Uterus (tissue), 3 donors: ENCODE measurements at regions not wholly inside any gene's neighbourhood (a gene's known extent, or its start where the extent isn't known, plus 50 kb on each side); places are given as distances from the start of the nearest gene placed in this dataset.

Experiments
- DNase-seq, 2 donors: peaks; one replicate each; pipeline ENCODE4 v3.0.0-alpha.2; 2019 to 2020
- H3K27ac ChIP-seq, 2 donors: fragments of 200-600 bp; sonication (generic); 1 replicate in 1 of 2; 2 replicates in 1 of 2; pipeline ENCODE4 v1.5.1; 2016 to 2018
- H3K27me3 ChIP-seq, 2 donors: fragments of 200-600 bp; sonication (generic); one replicate each; pipeline ENCODE4 v1.5.1; 2018 to 2019; ENCODE audit warnings: control low read depth in 1 of 2
- H3K36me3 ChIP-seq, 2 donors: fragments of 200-600 bp; sonication (generic); one replicate each; pipeline ENCODE4 v1.5.1; 2019; ENCODE audit warnings: control low read depth in 1 of 2
- H3K4me1 ChIP-seq, 2 donors: fragments of 200-600 bp; sonication (generic); one replicate each; pipeline ENCODE4 v1.5.1; 2018 to 2019; ENCODE audit warnings: control low read depth in 1 of 2
- H3K4me3 ChIP-seq, 2 donors: fragments of 200-600 bp; sonication (generic); 1 replicate in 1 of 2; 2 replicates in 1 of 2; pipeline ENCODE4 v1.5.1; 2018 to 2019; ENCODE audit warnings: mild to moderate bottlenecking in 1 of 2
- H3K9me3 ChIP-seq, 2 donors: fragments of 200-600 bp; sonication (generic); one replicate each; pipeline ENCODE4 v1.5.1; 2019; ENCODE audit warnings: control low read depth in 1 of 2
- POLR2A ChIP-seq, 2 donors: fragments of 450-650 bp; IDR thresholded peaks; one replicate each; pipeline ENCODE4 v1.6.1; 2016; ENCODE audit warnings: antibody characterized with exemption in 2 of 2, mild to moderate bottlenecking in 1 of 2, moderate library complexity in 1 of 2
- intact Hi-C: fragments of 100-400 bp; cut with DNase I; formaldehyde crosslinking; loops from one replicate; pipeline ENCODE4 v1.15.1; 2023; ENCODE audit warnings: low total_unique reads
- TF ChIP-seq, protein P1 (sequence below), 4 experiments: fragments of 200-600 bp in 2 of 4; fragments of 450-650 bp in 2 of 4; sonication (generic) in 2 of 4; IDR thresholded peaks; one replicate each; pipeline ENCODE4 v1.5.1; 2016 to 2019; ENCODE audit warnings: antibody characterized with exemption in 4 of 4, mild to moderate bottlenecking in 2 of 4, moderate library complexity in 1 of 4
- donor health status: DM: yes; HTN: yes; CAD: no.

DNA sequence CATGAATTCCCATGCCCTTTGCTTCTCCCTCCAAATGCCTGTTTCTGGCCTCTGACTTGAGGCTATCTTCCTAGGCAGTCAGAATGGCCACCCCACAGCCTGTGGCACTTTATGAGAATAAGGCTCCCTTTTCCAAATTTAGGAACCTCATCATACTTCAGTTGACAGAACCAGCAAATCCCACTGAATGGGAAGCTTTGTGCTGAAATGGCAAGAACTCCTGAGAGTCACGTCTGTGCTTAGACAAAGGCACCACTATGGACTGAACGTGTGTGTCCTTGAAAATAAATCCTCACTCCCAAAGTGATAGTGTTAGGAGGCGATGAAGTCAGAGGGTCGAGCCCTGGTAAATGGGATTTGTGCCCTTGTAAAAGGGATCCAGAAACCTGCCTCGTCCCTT lies 559.9 kb upstream of the SOX11 start:
- Histone ChIP-seq H3K27ac (no peak overlapping the region), H3K4me3 (no peak overlapping the region), H3K36me3 (no peaks in the 10 kb centered on the region), H3K4me1 (no peaks in the 10 kb centered on the region), H3K27me3 (no peaks in the 10 kb centered on the region), H3K9me3 (no peaks in the 10 kb centered on the region)
- intact Hi-C loops = no loop called here
- no peak for TF ChIP-seq POLR2A (IDR thresholded peaks at IDR 0.05)
- TF ChIP-seq, protein P1, sequence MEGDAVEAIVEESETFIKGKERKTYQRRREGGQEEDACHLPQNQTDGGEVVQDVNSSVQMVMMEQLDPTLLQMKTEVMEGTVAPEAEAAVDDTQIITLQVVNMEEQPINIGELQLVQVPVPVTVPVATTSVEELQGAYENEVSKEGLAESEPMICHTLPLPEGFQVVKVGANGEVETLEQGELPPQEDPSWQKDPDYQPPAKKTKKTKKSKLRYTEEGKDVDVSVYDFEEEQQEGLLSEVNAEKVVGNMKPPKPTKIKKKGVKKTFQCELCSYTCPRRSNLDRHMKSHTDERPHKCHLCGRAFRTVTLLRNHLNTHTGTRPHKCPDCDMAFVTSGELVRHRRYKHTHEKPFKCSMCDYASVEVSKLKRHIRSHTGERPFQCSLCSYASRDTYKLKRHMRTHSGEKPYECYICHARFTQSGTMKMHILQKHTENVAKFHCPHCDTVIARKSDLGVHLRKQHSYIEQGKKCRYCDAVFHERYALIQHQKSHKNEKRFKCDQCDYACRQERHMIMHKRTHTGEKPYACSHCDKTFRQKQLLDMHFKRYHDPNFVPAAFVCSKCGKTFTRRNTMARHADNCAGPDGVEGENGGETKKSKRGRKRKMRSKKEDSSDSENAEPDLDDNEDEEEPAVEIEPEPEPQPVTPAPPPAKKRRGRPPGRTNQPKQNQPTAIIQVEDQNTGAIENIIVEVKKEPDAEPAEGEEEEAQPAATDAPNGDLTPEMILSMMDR (IDR thresholded peaks at IDR 0.05) = no peak
- DNase-seq = no peak

DNA sequence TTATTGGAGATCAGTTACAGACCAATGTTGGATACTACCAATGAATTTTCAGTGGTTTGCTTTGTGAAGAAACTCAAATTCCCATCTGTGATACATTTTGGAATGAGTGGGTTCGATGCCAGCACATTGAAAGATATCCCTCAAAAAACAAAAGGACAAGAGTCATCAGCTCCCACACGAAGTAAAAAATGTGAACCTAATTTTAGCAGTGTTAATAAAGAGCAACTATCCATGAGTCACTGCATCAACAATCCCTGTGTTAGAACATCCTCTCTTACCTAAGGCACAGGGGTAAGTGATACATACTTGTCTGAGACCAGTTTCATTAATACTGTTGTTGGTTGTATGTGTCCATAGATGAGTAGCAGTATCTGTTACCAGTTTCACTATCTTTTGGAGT lies 551.8 kb upstream of the SOX11 start:
- no peak for DNase-seq
- no peak overlapping the region for H3K4me3 ChIP-seq
- no peaks in the 10 kb centered on the region for H3K9me3 ChIP-seq
- H3K27me3 ChIP-seq = no peaks in the 10 kb centered on the region
- H3K4me1 ChIP-seq = no peaks in the 10 kb centered on the region
- intact Hi-C loops = no loop called here
- no peak for TF ChIP-seq POLR2A (IDR thresholded peaks at IDR 0.05)
- TF ChIP-seq, protein P1 (IDR thresholded peaks at IDR 0.05) = no peak
- no peak overlapping the region for H3K27ac ChIP-seq
- H3K36me3 ChIP-seq = no peaks in the 10 kb centered on the region

DNA sequence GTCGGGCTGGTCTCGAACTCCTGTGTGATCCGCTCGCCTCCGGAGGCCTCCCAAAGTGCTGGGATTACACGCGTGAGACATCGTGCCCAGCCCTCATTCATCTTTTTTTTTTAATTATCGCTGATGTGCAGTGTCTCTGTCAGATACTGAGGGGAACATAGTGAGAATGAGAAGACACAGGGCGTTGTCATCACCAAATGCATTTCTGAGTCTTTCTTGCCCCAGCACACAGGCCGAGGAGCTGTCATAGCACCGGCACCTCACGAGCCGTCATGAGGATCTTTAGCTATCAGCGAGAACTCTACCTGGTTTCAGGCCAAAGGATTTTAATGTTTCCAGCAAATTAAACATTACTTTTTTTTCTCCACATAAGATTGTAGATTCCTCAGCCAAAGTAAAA lies 548.0 kb upstream of the SOX11 start:
- no peak for TF ChIP-seq POLR2A (IDR thresholded peaks at IDR 0.05)
- TF ChIP-seq, protein P1 (IDR thresholded peaks at IDR 0.05) = no peak
- intact Hi-C loops = no loop called here
- Histone ChIP-seq H3K4me1 (no peaks in the 10 kb centered on the region), H3K36me3 (no peaks in the 10 kb centered on the region), H3K27me3 (no peaks in the 10 kb centered on the region), H3K27ac (no peak overlapping the region), H3K9me3 (no peaks in the 10 kb centered on the region), H3K4me3 (no peak overlapping the region)
- DNase-seq = no peak

DNA sequence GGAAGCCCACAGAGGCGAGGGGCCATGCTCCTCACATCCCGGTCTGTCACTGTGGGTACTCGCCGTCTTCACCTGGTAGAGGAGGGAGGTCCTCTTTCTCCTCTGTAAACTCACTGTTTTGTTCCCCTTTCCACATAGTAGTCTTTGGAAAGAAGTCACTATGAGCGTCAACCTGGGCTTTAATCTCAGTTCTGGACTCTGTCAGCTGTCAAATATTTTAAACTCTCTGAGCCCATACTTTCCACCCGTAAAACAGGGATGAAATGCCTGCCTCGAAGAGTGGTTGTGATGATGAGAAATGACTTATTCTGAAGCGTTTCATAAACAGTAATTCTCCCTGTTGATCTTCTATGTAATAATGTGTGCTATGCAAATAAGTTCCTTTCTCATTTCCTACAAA lies 547.1 kb upstream of the SOX11 start:
- Histone ChIP-seq H3K36me3 (no peaks in the 10 kb centered on the region), H3K4me3 (no peak overlapping the region), H3K27ac (no peak overlapping the region), H3K4me1 (no peaks in the 10 kb centered on the region), H3K27me3 (no peaks in the 10 kb centered on the region), H3K9me3 (no peaks in the 10 kb centered on the region)
- intact Hi-C loops = no loop called here
- no peak for DNase-seq
- TF ChIP-seq POLR2A (IDR thresholded peaks at IDR 0.05) = no peak
- TF ChIP-seq, protein P1 (IDR thresholded peaks at IDR 0.05) = no peak

DNA sequence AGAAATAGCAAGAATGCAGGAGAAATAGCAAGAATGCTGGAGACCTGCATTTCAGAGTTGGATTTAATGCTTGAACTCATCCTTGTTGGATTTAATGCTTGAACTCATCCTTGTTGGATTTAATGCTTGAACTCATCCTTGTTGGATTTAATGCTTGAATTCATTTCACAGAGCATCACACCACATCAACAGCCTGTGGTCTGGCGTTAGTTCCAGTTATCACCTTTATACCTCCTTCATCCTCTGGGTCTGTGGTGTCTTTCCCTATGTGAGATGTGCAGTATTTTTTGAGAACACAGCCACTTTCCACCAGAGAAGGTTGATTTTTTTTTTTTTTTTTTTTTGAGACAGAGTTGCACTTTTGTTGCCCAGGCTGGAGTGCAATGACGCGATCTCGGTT lies 546.4 kb upstream of the SOX11 start:
- no peak for TF ChIP-seq POLR2A (IDR thresholded peaks at IDR 0.05)
- TF ChIP-seq, protein P1 (IDR thresholded peaks at IDR 0.05) = no peak
- Histone ChIP-seq H3K4me3 (no peak overlapping the region), H3K9me3 (no peaks in the 10 kb centered on the region), H3K4me1 (no peaks in the 10 kb centered on the region), H3K27ac (no peak overlapping the region), H3K27me3 (no peaks in the 10 kb centered on the region), H3K36me3 (no peaks in the 10 kb centered on the region)
- no peak for DNase-seq
- intact Hi-C loops = no loop called here
